H54 (cell line): ENCODE measurements at regions not wholly inside any gene's neighbourhood (a gene's known extent, or its start where the extent isn't known, plus 50 kb on each side); places are given as distances from the start of the nearest gene placed in this dataset.

Experiments used
- DNase-seq: peaks from one replicate; pipeline ENCODE4 v3.0.0; 2011; ENCODE audit warnings: low spot score, mixed read lengths; ENCODE audit not compliant: insufficient read length
- FAIRE-seq: peaks from 3 replicates; lab custom pipeline; 2011; peaks lifted over from hg19 to GRCh38; lab: Jason Lieb, UNC
- POLR2A ChIP-seq: IDR thresholded peaks from 2 replicates; pipeline ENCODE4 v1.6.1; 2011; ENCODE audit warnings: low read depth, mild to moderate bottlenecking, low read length

DNA sequence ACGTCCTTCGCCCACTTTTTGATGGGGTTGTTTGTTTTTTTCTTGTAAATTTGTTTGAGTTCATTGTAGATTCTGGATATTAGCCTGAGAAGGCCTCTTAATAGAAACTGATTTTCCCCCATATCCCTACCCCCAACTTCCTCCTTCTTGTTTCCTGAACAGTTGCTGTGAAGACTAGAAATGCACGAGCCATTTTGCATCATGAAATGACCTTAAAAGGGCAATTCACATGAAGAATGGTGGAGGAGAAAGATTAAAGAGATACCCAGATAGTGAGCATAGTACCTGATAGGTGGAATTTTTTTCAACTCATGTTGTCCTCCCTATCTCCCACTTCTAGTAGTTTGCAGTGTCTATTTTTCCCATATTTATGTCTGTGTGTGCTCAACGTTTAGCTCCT is 55.2 kb upstream of the KCNH8 start:
- TF ChIP-seq POLR2A = no peak
- FAIRE-seq (no peak), DNase-seq (no peak)

DNA sequence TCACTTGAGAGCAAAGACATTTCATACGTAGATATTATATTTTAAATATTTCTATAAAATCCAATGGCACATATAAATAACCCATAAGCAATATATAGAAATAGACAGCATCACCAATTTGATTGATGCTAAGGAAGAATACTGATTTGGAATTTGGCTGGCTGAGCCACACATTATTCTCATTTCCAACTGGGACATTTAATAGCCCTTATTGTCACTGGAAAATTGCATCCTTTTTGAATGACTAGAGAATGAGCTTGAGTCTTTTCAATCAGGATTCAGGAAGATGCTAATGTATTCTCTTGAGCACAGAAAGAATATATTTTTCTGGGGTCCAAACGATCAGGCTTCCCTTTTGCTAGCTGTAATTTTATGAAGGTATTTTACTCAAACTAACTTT is 70.9 kb upstream of the KCNH8 start:
- DNase-seq = no peak
- no peak for FAIRE-seq
- TF ChIP-seq POLR2A = no peak

DNA sequence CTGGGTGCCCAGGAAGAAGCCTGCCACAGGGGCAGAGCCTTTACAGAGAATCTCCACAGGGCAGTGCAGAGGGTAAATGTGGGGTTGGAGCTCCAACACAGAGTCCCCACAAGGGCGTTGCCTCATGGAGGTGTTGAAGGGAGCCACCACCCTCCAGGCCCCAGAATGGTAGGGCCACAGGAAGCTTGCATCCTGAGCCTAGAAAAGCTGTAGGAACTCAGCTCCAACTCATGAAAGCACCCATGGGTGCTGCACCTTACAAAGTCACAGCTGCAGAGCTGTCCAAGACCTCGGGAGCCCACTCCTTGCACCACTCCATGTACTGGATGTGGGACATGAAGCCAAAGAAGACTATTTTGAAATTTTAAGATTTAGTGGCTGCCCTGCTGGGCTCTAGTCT is 73.3 kb upstream of the KCNH8 start:
- DNase-seq (no peak), FAIRE-seq (no peak)
- TF ChIP-seq POLR2A = no peak

DNA sequence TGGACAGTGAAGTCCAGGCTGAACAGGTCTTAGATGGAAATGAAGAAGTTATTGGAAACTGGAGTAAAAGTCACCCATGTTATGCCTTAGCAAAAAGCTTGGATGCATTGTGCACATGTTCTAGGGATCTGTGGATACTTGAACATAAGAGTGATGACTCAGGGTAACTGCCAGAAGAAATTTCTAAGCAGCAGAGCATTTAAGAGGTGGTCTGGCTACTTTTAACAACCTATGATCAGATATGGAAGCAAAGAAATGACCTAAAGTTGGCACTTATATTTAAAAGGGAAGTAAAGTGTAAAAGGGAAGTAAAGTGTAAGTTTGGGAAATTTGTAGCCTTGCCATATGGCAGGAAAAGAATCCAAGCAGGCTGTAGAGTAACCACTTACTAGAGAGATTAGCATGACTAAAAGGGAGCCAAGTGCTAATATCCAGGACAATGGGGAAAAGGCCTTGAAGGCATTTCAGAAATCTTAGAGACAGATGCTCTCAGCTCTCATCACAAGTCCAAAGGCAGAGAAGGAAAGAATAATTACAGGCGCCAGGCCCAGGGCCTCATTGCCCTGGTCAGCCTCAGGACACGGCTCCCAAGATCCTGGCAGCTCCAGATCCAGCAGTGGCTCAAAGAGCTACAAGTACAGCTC is 73.9 kb upstream of the KCNH8 start:
- FAIRE-seq = no peak
- no peak for TF ChIP-seq POLR2A
- no peak for DNase-seq

DNA sequence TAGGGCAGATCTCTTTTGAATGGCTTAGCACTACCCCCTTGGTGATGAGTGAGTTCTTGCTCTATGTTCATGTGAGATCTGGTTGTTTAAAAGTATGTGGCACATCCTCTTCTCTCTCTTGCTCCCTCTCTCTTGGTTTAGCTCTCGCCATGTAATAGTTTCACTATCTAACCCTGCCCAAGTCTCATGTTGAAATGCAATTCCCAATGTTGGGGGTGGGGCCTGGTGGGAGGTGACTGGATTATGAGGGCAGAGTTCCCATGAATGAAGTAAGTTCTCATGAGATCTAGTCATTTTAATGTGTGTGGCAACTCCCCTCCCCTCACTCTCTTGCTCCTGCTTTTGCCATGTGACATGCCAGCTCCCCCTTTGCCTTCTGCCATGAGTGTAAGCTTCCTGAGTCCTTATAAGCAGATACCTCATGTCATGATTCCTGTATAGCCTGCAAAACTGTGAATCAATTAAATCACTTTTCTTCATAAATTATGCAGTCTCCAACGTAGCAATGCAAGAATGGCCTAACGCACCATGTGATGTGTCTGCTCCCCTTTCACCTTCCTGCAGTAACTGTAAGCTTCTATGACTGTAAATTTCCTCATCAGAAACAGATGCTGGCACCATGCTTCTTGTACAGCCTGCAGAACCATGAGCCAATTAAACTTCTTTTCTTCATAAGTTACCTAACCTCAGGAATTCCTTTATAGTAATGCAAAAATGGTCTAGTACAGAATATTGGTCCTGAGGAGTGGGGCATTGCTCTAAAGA is 74.8 kb upstream of the KCNH8 start:
- no peak for TF ChIP-seq POLR2A
- no peak for FAIRE-seq
- DNase-seq = no peak

DNA sequence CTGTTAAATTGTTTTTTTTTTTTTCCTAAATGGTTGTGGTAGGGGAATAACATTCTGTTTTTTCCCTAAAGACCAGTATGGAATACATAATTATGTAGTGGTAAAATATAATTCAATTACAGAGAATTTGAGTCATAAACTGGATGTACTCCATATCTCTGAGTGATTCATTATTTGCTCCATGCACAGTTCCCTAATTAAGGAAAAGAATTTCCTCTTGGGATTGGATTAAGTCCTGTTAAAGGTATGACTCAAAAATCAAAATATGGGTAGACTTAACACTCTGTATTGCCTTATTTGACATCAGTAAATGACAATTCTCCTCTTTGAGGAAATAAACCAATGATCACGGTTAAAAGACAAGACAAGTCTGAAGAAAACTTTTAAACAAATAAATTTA is 78.0 kb upstream of the KCNH8 start:
- no peak for DNase-seq
- TF ChIP-seq POLR2A = no peak
- no peak for FAIRE-seq

DNA sequence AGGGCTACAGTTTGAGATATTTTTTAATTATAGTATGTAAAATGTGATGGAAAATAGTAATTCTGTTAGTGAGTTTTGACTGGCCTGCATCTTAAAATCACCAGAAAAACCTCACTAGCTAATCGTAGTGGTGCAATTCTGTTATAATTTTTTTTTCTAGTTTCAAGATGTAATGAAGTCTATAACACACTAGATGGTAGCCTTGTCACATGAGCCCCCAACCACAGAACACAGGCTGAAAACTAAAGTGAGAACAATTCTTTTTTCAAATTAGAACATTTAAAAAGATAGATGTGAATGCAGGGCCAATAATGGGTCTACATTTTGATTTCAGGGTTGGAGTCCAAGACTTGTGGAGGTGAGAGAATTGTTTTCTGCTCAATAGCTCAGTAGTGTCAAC is 83.3 kb upstream of the KCNH8 start:
- DNase-seq (no peak), FAIRE-seq (no peak)
- TF ChIP-seq POLR2A = no peak

DNA sequence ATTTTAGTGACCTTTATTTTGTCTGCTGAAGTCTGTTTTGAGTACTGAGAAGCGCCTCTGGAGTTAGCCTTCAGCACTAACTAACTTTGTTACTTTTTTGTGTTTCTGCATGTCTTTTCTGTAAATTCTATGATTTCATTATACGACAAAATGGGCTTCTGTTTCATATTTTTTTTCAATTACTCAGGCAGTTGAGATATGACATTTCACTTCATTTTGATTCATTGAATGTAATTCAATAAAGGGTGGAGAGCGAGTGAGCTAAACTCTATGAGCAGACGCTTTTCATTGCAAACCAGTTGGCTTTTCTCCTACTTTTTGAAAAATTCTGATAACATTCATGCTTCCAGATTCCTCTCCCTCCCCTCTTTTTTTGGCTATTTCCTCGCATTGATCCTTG is 84.4 kb upstream of the KCNH8 start:
- TF ChIP-seq POLR2A = no peak
- no peak for FAIRE-seq

DNA sequence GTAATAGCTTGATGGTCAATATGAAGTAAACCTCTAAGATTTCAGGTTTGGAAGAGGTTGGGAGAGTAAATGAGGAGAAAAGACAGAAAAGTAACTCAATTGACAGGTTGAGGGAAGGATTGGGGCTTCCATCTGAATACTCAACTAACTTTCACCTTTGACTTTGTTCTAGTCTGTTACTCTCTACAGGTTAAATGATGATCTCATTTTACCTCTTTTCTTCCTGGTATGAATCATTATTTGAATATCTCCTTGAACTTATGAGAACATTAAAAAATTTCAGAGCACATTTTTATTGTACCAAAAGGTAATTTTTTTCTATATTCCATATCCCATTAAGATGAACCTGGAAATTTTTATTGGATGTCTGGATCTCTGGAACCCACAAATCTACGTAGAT is 87.9 kb upstream of the KCNH8 start:
- FAIRE-seq (no peak), DNase-seq (no peak)
- TF ChIP-seq POLR2A = no peak

More for the DNA sequence above, 84.4 kb upstream of the KCNH8 start:
- no peak for DNase-seq

DNA sequence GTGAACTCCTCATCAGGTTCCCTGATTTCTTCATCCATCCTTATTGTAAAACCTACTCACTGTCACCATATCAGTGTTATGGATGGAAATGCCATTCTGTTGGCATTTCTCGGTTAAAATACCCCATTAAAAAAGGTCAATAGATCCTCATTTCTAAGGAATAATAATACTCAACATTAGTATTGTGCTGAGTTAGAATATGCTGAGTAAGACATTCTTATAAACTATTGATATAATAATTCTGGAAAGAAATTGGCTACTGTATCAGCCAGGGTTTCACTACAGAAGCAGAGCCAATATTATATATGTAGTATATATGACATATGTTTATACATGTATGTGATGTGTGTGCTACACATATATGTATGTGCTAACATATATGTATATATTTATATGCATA is 95.4 kb upstream of the KCNH8 start:
- DNase-seq (no peak), FAIRE-seq (no peak)
- TF ChIP-seq POLR2A = no peak

DNA sequence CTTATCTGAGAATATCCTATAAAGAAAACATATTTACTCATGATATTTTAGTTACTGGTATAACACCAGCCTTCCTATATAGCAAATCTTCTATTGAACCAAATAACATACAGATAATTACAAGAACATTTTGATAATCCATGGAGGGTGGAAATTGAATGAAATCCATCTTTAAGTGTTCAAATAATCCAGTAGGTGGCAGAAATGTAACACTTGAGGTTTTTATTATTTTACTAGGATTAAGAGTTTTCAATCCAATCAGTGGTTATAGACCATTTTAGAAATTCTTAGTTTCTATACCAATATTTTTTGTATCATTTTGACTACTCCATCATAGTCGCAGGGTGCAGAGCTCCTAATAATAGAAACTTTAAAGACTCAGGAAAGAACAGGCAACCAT is 101.9 kb upstream of the KCNH8 start:
- TF ChIP-seq POLR2A = no peak
- FAIRE-seq = no peak
- DNase-seq = no peak

DNA sequence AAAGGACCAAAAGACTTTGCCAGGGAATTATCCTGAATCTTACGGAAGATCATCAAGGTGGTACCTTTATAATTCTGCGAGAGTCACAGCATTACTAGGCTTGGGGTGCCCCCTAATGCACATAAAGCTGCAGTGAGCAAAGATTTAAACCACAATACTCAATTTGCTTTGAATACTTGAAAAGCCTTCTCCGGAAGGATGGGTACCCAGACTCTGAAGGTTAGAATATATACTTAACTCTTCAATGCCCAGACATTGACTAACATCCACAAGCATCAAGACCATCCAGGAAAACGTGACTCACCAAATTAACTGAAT is 117.8 kb upstream of the KCNH8 start:
- FAIRE-seq = no peak
- no peak for TF ChIP-seq POLR2A
- no peak for DNase-seq

DNA sequence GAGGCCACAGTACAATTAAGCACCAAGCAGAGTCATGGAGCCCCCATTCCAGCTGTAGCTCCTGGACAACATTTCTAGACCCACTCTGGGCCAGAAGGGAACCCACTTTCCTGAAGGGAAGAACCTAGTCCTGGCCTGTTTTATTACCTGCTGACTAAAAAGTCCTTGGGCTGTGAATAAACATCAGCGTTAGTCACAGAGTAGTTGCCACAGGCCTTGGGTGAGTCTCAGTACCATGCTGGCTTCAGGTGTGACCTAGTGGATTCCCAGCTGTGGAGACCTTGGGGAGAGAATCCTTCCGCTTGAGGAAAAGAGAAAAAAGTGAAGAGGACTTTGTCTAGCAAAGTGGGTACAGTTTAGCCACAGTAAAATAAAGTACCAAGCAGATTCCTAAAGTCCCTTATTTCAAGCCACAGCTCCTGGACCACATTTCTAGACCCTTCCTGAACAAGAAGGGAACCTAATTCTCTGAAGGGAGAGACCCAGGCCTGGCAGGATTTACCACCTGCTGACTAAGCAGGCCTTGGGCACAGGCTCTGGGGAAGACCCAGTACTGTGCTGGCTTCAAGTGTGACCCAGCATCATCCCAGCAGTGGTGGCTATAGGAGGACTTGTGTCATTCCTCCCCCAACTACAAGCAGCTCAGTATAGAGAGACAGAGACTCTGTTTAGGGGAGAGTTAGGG is 118.3 kb upstream of the KCNH8 start:
- no peak for FAIRE-seq
- no peak for TF ChIP-seq POLR2A
- DNase-seq = no peak

DNA sequence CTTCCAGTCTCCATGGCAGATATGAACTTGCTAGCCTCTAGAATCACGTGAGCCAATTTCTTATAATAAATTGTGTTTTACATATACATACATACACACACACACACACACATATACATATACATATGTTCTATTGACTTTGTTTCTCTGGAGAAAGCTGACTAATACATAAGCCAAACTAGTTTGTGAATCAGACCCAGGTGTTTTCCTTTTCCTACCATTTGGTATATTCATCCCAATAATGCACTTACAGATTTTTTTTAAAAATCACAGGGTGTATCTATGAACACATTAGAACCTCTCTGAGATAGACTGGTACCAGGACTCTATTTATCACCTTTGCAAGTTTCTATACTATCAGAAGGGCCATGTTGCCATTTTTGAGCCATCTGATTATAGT is 122.9 kb upstream of the KCNH8 start:
- no peak for FAIRE-seq
- DNase-seq = no peak
- TF ChIP-seq POLR2A = no peak

DNA sequence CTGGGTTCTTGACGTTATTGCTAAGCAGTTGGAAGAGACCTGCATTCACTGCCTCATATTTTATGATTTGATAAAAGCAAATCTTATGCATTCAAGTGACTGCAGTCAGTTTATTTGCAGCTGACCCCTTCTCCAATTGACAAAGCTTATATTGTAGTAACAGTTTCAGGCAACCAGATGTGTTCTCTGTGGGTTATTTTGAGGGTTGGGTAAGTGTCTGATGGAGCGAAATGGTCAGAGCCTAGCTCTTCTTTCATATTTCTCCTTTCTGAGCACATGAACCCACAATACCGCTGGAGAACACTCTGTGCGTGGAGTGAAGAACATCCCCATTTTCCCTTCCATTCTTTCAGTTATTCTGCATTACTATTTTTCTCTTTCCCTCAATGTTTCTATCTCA is 125.8 kb upstream of the KCNH8 start:
- FAIRE-seq (no peak), DNase-seq (no peak)
- TF ChIP-seq POLR2A = no peak

DNA sequence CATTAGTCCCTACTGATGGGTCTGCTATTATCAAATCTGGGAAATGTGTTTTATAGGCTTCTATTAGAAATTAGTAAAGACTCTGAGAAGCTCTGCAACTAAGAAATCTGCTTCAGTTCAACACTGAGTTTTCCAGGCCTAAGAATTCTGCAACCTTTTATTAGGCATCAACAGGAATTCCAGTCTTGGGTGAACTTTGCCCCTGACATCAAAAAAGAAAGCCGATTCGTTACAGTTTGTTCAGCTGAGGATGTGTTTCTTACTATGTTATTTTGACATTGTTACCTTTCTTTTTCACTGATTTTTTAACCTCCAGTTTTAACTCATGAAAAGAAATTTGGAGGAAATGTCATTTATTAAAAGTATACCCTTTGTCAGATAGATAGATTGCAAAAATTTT is 131.5 kb upstream of the KCNH8 start:
- no peak for FAIRE-seq
- TF ChIP-seq POLR2A = no peak
- no peak for DNase-seq
